Colonic mucosa (tissue), 4 donors: ENCODE measurements at regions not wholly inside any gene's neighbourhood (a gene's known extent, or its start where the extent isn't known, plus 50 kb on each side); places are given as distances from the start of the nearest gene placed in this dataset.

Experiments used
- DNase-seq: peaks from one replicate; pipeline ENCODE4 v3.0.0-alpha.2; 2020
- H3K27ac ChIP-seq: fragments of 200-600 bp; one replicate; pipeline ENCODE4 v1.8.0; 2021
- H3K27me3 ChIP-seq: fragments of 200-600 bp; one replicate; pipeline ENCODE4 v1.8.0; 2021
- H3K36me3 ChIP-seq: fragments of 200-600 bp; one replicate; pipeline ENCODE4 v1.8.0; 2021
- H3K4me1 ChIP-seq: fragments of 200-600 bp; one replicate; pipeline ENCODE4 v1.8.0; 2021; ENCODE audit warnings: mild to moderate bottlenecking
- H3K4me3 ChIP-seq: fragments of 200-600 bp; one replicate; pipeline ENCODE4 v1.8.0; 2021
- H3K9ac ChIP-seq, 2 donors: one replicate each; pipeline ENCODE4 v1.7.0; 2013; ENCODE audit warnings: control low read depth in 2 of 2, low read depth in 2 of 2, low read length in 2 of 2
- H3K9me3 ChIP-seq: fragments of 200-600 bp; one replicate; pipeline ENCODE4 v1.8.0; 2021
- CTCF ChIP-seq: fragments of 200-600 bp; IDR thresholded peaks from one replicate; pipeline ENCODE4 v1.8.0; 2022; ENCODE audit warnings: antibody characterized with exemption, mild to moderate bottlenecking
- intact Hi-C: fragments of 100-400 bp; cut with DNase I; formaldehyde crosslinking; loops from one replicate; pipeline ENCODE4 v1.14.1; 2022
- donor health status: healthy.
- donor health status: DM: no; HTN: no; CAD: no.
- donor health status: DM: no; HTN: no; CAD: no.

GRCh38 chr12:58647495-58647894 lies 272.8 kb downstream of the LRIG3 start:
- H3K4me1 ChIP-seq, result no peaks in the 10 kb centered on the region
- H3K27me3 ChIP-seq, result no peaks in the 10 kb centered on the region
- H3K4me3 ChIP-seq, result no peak overlapping the region
- no peaks in the 10 kb centered on the region for H3K9me3 ChIP-seq
- no peak overlapping the region for H3K27ac ChIP-seq
- no peak for TF ChIP-seq CTCF
- DNase-seq, result no peak
- intact Hi-C loops, result no loop called here
- no peaks in the 10 kb centered on the region for H3K36me3 ChIP-seq
- H3K9ac ChIP-seq, result no peak overlapping the region

- H3K36me3 ChIP-seq, result no peaks in the 10 kb centered on the region
- H3K27ac ChIP-seq, result no peak overlapping the region
- DNase-seq, result no peak
- no peak overlapping the region for H3K9ac ChIP-seq
- no peaks in the 10 kb centered on the region for H3K9me3 ChIP-seq
- no peak for TF ChIP-seq CTCF
- H3K4me1 ChIP-seq, result no peaks in the 10 kb centered on the region
- H3K27me3 ChIP-seq, result no peaks in the 10 kb centered on the region
- H3K4me3 ChIP-seq, result no peak overlapping the region
- intact Hi-C loops, result no loop called here
Measured at GRCh38 chr12:58648176-58648575, 272.1 kb downstream of the LRIG3 start.

- H3K9me3 ChIP-seq, result no peaks in the 10 kb centered on the region
- no peaks in the 10 kb centered on the region for H3K36me3 ChIP-seq
- no peak for TF ChIP-seq CTCF
- intact Hi-C loops, result no loop called here
- no peak overlapping the region for H3K4me3 ChIP-seq
- no peaks in the 10 kb centered on the region for H3K27me3 ChIP-seq
- no peaks in the 10 kb centered on the region for H3K4me1 ChIP-seq
- H3K27ac ChIP-seq, result no peak overlapping the region
- no peak for DNase-seq
- no peak overlapping the region for H3K9ac ChIP-seq
Measured at GRCh38 chr12:58651850-58652249, 268.5 kb downstream of the LRIG3 start.

- Histone ChIP-seq H3K36me3 (no peaks in the 10 kb centered on the region), H3K4me3 (no peak overlapping the region), H3K9ac (no peak overlapping the region), H3K4me1 (no peaks in the 10 kb centered on the region), H3K9me3 (no peaks in the 10 kb centered on the region), H3K27ac (no peak overlapping the region), H3K27me3 (no peaks in the 10 kb centered on the region)
- TF ChIP-seq CTCF, result no peak
- intact Hi-C loops, result no loop called here
- no peak for DNase-seq
Measured at GRCh38 chr12:58654021-58654420, 266.3 kb downstream of the LRIG3 start.

- DNase-seq, result no peak
- intact Hi-C loops, result no loop called here
- no peak overlapping the region for H3K27ac ChIP-seq
- no peaks in the 10 kb centered on the region for H3K27me3 ChIP-seq
- TF ChIP-seq CTCF, result no peak
- no peaks in the 10 kb centered on the region for H3K4me1 ChIP-seq
- H3K9ac ChIP-seq, result no peak overlapping the region
- H3K9me3 ChIP-seq, result no peaks in the 10 kb centered on the region
- no peak overlapping the region for H3K4me3 ChIP-seq
- H3K36me3 ChIP-seq, result no peaks in the 10 kb centered on the region
Measured at GRCh38 chr12:58655375-58655774, 264.9 kb downstream of the LRIG3 start.
